Activated B cell treated with CpG ODN at 0.5 μM for 24 hours (primary cell): ENCODE measurements at regions not wholly inside any gene's neighbourhood (a gene's known extent, or its start where the extent isn't known, plus 50 kb on each side); places are given as distances from the start of the nearest gene placed in this dataset.

Source experiments
- ATAC-seq: fragments of 200-7000 bp; cut with Tn5 transposase; one replicate; pipeline ENCODE4 v1.10.0; 2021; ENCODE audit warnings: low read depth, mild to moderate bottlenecking, moderate library complexity
- CTCF ChIA-PET: fragments of 350-600 bp; sonication (Branson Sonifier 250); formaldehyde crosslinking; loops from one replicate; lab custom pipeline; 2021; ENCODE audit warnings: antibody characterized with exemption; lab: Charles Lee
- POLR2A ChIA-PET: fragments of 350-600 bp; sonication (Branson Sonifier 250); formaldehyde crosslinking; loops from one replicate; lab custom pipeline; 2021; ENCODE audit warnings: antibody characterized with exemption; lab: Charles Lee
- DNase-seq: peaks from one replicate; pipeline ENCODE4 v3.0.0; 2022
- H3K27ac Mint-ChIP-seq: one replicate; pipeline ENCODE4 v1.8.0; 2020; ENCODE audit warnings: mixed read lengths
- H3K27me3 Mint-ChIP-seq: one replicate; pipeline ENCODE4 v1.8.0; 2021; ENCODE audit warnings: mixed read lengths
- H3K36me3 Mint-ChIP-seq: one replicate; pipeline ENCODE4 v1.8.0; 2021; ENCODE audit warnings: low read depth, mixed read lengths
- H3K4me1 Mint-ChIP-seq: one replicate; pipeline ENCODE4 v1.8.0; 2021; ENCODE audit warnings: mixed read lengths
- H3K4me3 Mint-ChIP-seq: one replicate; pipeline ENCODE4 v1.8.0; 2020; ENCODE audit warnings: mild to moderate bottlenecking, mixed read lengths
- H3K9me3 Mint-ChIP-seq: one replicate; pipeline ENCODE4 v1.8.0; 2020; ENCODE audit warnings: mixed read lengths
- CTCF ChIP-seq: fragments of 200-600 bp; IDR thresholded peaks from one replicate; pipeline ENCODE4 v1.8.0; 2022; ENCODE audit warnings: antibody characterized with exemption, mild to moderate bottlenecking
- intact Hi-C: fragments of 100-400 bp; cut with micrococcal nuclease; formaldehyde crosslinking; loops from one replicate; pipeline ENCODE4 v1.15.1; 2024

- CTCF ChIA-PET = no interaction called here
- no peak overlapping the region for H3K4me3 Mint-ChIP-seq
- DNase-seq = no peak
- H3K27me3 Mint-ChIP-seq = no peaks in the 10 kb centered on the region
- H3K27ac Mint-ChIP-seq = no peak overlapping the region
- TF ChIP-seq CTCF = no peak
- H3K9me3 Mint-ChIP-seq = peaks cover 3% of the 10 kb centered on the region
- POLR2A ChIA-PET = no interaction called here
- H3K36me3 Mint-ChIP-seq = no peaks in the 10 kb centered on the region
- no peaks in the 10 kb centered on the region for H3K4me1 Mint-ChIP-seq
- intact Hi-C loops = no loop called here
- no peak for ATAC-seq
These were observed 1424.9 kb upstream of the PCDH7 start for GRCh38 chr4:29295280-29295679.

- POLR2A ChIA-PET = no interaction called here
- CTCF ChIA-PET = no interaction called here
- H3K4me1 Mint-ChIP-seq = no peaks in the 10 kb centered on the region
- H3K9me3 Mint-ChIP-seq = peaks cover 5% of the 10 kb centered on the region
- no peaks in the 10 kb centered on the region for H3K36me3 Mint-ChIP-seq
- intact Hi-C loops = no loop called here
- no peak overlapping the region for H3K27ac Mint-ChIP-seq
- no peak for TF ChIP-seq CTCF
- no peak for DNase-seq
- H3K27me3 Mint-ChIP-seq = no peaks in the 10 kb centered on the region
- no peak overlapping the region for H3K4me3 Mint-ChIP-seq
- ATAC-seq = no peak
These were observed 1415.6 kb upstream of the PCDH7 start for GRCh38 chr4:29304595-29304994.

GRCh38 chr4:29307256-29307655, 1412.9 kb upstream of the PCDH7 start:
- Mint-ChIP-seq H3K27ac (no peak overlapping the region), H3K36me3 (no peaks in the 10 kb centered on the region), H3K4me3 (no peak overlapping the region), H3K9me3 (peaks cover 5% of the 10 kb centered on the region), H3K27me3 (no peaks in the 10 kb centered on the region), H3K4me1 (no peaks in the 10 kb centered on the region)
- ChIA-PET POLR2A (no interaction called here), CTCF (no interaction called here)
- intact Hi-C loops = no loop called here
- TF ChIP-seq CTCF = no peak
- DNase-seq (no peak), ATAC-seq (no peak)

- Mint-ChIP-seq H3K4me1 (no peaks in the 10 kb centered on the region), H3K36me3 (no peaks in the 10 kb centered on the region), H3K4me3 (no peak overlapping the region), H3K9me3 (peaks cover 5% of the 10 kb centered on the region), H3K27me3 (no peaks in the 10 kb centered on the region), H3K27ac (no peak overlapping the region)
- no peak for TF ChIP-seq CTCF
- intact Hi-C loops = no loop called here
- ATAC-seq (no peak), DNase-seq (no peak)
- ChIA-PET CTCF (no interaction called here), POLR2A (no interaction called here)
These were observed 1412.4 kb upstream of the PCDH7 start for GRCh38 chr4:29307755-29308154.

GRCh38 chr4:29309050-29309449, 1411.1 kb upstream of the PCDH7 start:
- intact Hi-C loops = no loop called here
- Mint-ChIP-seq H3K27ac (no peak overlapping the region), H3K27me3 (no peaks in the 10 kb centered on the region), H3K9me3 (peaks cover 5% of the 10 kb centered on the region), H3K36me3 (no peaks in the 10 kb centered on the region), H3K4me1 (no peaks in the 10 kb centered on the region), H3K4me3 (no peak overlapping the region)
- ChIA-PET POLR2A (no interaction called here), CTCF (no interaction called here)
- TF ChIP-seq CTCF = no peak
- no peak for ATAC-seq
- no peak for DNase-seq
